ENCODE measurements at regions not wholly inside any gene's neighbourhood (a gene's known extent, or its start where the extent isn't known, plus 50 kb on each side); places are given as distances from the start of the nearest gene placed in this dataset.

DNA sequence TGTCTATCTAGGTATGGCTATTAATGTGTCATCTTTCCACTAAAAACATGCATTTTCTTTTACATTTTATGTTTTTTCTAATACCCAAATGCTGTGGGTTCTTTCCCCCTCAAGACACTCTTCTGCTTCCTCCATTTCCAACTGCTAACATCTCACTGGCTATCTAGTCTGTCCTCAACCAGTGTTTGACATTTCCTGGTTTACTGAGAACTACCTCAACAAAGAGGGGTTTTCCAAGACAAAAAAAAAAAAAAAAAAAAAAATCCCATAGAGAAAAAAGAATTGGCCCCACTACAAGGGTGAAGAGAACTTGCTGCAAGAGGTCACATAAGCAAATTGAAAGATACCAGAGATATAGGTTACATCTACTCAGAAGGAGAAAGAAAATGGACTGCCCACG is 359.7 kb downstream of the CRPPA start:
- DNase-seq (ENCODE audit: low spot score): no peak

DNA sequence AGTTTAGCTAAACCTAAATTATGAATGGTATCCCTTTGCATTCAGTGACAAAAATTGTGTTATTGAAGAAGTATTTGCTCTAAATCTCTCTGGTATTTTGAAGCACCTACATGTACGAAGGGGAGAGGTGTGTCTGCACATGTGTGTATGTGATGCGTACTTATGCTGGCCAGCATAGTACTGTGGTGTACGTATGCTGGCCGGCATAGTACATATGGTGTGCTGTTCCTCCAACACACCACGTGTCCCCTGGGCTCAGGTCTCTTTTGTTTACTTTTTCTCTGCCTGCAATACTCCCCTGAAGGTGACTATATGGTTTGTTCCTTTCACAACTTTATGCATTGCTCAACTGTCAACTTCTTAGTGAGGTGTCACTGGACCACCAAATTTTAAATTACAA is 360.3 kb downstream of the CRPPA start:
- DNase-seq (ENCODE audit: low spot score): no peak

DNA sequence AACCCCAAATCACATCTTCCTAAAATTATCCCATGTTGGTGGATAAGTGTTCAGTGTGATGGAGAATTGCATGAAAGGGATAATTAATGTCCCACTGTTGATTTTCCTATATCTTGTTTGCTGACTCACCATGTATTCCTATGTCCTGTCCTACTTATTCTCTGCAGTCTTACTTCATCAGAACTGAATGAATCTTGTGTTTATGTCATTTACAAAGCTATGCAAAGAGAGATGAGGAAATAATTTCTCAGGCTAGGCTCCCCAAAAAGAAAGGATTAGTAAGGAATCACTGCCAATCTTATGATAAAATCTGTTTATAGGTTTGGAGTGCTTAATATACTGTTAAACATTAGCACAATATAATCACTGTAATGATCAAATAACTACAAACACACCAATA is 360.8 kb downstream of the CRPPA start:
- DNase-seq (ENCODE audit: low spot score): no peak

DNA sequence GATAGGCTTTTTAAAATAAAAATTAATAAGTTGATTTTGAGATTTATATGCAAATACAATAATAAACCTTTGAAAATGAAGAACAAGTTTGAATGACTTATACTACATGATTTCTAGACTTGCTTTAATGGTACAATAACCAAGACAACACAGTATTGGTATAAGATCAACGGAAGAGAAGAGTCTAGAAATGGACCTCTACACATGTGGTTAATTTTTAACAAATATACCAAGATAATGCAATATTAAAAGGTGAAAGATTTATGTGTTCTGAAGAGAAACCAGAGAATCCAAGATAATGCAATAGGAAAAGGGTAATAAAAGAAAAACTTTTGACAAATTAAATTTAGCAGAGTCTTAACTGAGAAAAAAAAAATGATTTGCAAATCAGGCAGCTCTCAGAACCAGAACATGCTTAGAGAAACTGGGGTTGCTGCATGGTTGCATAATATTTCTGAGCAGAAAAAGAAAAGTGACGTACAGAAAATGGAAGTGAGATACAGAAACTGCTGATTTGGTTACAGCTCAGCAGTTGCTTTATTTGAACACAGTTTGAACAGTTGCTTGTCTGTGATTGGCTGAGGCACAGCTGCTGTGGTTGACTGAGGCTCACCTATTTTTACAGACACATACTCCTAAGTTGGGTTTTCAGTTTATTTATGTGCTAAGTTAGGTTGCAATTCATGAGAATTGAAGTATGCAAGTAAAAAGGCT is 365.9 kb downstream of the CRPPA start:
- no peak for DNase-seq (ENCODE audit: low spot score)

DNA sequence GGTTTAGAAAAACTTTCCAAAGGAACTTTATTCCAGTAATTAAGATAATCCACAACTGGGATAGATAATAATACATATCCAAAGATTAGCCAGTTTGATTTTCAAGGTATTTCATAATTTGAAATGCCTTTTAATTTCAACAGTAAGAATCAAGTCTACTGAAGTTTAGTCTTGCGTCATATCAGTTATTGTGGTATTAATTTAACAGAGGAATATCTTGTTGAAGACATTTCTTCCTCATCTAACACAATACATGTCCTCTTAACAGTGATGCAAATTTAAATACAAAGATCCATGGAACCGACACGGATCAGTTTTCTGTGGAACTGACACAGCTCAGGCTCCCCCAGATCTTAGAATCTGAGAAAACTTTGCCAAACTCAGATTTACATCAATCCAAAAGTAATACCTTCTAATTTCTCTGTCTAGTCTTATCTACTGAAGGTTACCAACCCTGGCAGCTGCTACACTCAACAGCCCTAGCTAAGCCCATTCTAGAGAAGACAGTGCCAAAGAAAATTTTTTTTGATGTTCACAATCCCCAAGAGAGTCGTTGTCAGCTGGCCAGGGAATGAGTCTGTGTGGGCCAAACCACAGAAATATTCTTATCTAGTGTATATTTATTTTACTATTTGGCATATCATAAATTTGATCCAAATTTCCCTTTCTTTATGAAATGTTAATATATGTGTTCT is 365.2 kb upstream of the MEOX2 start:
- DNase-seq (ENCODE audit: low spot score): no peak

DNA sequence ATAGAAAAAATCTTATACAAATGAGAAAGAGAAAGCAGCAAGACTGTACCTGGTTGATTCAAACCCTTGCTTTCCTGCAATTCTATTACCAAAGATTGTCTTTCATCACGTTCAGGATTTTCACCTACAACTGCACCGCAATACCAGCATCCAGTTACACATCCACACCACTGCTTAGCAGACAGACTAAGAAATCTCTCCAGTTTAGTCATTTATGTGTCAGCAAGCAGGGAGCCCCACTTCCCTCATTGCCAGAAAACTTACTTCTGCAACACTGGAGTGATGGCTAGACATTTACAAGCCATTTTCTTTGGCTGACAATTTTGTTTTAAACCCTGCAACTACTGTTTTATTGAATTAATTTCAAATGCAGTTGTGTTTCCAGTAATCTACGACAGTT is 359.6 kb upstream of the MEOX2 start:
- DNase-seq (ENCODE audit: low spot score): no peak

DNA sequence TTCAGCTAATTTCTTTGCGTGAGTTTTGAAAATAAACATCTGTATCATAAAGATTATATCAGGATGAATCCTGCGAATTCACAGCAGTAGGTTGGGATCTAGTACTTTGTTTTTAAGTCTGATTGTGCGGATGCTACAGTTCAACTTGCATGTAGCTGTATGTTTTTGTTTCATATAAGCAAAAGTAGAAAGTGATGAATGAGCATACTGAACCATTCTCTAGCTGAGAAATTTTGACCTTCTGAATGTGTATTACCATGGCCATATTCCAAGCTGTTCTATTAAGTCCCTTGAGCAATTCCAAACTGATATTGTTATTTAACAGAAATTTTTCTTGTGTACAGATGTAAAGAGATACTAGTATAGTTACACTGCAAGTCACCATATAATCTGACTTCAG is 358.8 kb upstream of the MEOX2 start:
- no peak for DNase-seq (ENCODE audit: low spot score)

DNA sequence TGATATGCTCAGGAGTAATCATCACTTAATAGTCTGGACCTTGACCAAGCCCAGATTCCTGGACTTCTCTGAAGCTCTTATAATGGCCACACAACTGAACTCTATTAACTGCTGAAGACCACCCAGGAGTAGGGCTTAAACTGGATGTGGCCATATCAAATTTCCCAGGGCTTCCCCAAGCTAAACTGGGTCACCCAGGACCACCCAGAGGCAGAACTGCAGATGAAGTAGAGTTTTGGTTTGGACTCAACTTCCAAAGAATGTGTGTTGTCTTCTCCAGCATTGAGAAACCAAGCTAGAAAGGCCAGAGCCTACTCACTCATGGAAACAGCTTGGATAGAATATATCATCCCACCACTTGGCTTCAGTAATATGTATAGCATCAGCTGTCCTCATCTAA is 358.2 kb upstream of the MEOX2 start:
- DNase-seq (ENCODE audit: low spot score): no peak

DNA sequence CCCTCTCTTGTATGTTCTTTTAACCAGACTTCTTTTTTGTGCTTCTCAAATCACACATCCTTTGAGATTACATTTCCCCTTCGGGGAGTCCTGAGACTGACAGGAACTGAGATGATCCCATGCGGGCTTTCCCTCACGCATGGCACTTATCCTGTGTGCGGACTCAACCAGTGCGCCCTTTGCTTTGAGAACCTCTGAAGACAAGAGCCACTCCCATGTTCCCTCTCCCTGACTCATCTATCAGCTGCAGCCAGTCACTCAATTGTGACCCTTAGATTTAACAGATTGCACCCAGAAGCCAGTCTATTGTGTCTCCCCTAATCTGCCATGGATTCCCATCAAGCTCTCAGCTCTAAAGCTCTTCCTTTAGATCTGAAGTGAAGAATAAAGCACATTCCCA is 353.9 kb upstream of the MEOX2 start:
- DNase-seq (ENCODE audit: low spot score): no peak

DNA sequence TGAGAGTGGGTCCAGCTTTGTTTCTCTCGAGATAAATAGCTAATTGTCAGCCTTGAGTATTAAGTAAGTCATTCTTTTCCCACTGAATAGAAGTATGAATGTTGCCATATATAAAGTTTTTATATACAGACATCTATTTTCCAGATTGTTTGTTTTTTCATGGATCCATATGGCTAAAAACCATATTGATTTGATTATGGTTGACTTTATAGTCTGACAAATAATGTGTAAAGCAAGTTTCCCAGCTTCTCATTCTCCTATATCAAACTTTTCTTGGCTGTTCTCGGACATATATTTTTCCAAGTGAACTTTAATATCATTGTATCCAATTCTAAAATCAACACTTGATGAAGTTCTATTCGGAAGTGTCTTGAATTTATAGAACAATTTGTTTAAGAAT is 352.4 kb upstream of the MEOX2 start:
- no peak for DNase-seq (ENCODE audit: low spot score)

DNA sequence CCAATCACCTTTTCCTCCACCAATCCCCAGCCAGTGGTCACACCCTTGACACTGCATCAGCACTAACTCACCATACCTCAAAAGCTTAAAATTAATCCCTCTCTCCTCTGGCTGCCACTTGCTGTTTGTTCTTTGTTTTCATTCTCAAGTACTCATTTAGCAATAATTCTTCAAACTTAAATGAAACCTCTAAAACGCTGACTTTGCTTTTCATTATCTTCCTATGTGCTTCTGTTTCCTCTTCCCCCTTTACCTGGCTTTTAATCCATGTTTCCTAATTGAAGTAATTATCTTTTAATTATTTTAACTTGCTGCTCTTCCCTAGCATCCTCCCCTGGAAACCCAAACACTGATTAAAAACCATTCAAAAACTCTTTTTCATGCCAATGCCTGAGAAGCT is 348.9 kb upstream of the MEOX2 start:
- no peak for DNase-seq (ENCODE audit: low spot score)

DNA sequence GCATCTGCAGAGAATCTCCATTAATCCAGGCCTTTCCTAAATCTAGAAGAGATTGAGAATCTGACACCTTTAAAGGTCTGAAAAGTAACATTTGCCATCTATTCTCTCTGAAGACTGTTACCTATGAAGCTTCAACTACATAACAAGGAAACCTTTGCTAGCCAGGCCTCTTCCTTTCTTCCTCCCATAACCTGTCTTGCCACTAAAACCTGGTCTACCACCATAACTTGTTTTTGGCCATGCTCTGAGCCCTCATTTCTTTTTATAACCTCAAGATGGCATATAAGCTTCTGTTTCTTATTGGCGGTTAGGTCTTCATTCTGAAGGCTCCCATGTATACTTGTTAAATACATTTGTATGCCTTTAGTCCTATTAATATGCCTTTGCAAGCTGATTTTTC is 348.4 kb upstream of the MEOX2 start:
- no peak for DNase-seq (ENCODE audit: low spot score)

DNA sequence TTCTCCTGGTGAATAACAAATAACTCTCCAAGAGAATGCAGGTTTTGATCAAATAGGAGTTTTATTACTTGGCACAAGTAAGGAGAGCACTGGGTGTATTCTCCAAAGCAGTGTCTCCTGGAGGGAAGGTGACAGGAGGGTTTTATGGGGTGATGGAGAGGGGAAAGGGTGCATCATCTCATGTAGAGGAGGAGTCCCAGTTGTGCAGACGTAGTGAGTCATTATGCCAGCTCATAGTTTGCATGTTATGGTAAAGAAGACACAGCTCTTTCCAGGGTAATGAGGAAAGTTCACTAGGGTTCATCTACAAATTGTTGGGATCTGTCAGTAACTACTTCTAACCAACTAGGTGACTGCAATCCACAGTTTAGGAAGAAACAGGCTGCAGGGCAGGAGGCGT is 347.9 kb upstream of the MEOX2 start:
- DNase-seq (ENCODE audit: low spot score): no peak

DNA sequence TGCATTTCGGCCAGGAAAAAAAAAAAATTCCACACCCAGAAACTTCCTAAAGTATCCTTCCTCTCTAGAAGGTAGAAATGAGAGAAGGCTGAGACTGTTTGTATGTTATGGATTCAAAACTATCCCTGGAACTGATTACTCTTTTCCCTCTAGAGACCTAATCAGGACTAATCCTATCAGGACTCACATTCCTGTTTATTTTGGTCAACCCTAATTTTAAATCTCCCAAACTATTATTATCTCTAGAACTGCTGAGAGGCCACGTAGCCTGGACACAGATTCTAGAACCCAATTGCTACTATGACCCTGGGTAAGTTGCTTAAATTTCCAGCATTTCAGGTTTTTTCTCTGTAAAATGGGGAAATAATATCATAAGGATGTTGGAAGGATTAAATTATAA is 346.8 kb upstream of the MEOX2 start:
- no peak for DNase-seq (ENCODE audit: low spot score)

DNA sequence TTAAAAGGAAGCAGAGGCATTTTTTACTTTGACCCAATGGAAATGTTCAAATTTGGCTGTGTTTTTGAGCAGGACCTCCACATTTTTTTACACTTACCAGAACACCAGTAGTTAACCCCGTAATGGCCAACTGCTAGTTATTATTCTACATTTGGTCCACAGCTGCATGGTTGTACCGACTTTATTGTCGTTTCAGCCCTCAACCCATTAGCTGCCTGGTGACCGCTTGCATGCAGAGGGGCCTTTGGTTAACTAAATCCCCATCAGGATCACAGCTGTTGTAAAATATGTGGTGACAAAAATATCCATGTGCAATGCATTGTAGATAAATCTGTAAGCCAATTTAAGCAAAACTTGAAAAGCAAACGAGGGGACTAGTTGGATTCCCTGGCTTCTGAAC is 342.2 kb upstream of the MEOX2 start:
- DNase-seq (ENCODE audit: low spot score): no peak

DNA sequence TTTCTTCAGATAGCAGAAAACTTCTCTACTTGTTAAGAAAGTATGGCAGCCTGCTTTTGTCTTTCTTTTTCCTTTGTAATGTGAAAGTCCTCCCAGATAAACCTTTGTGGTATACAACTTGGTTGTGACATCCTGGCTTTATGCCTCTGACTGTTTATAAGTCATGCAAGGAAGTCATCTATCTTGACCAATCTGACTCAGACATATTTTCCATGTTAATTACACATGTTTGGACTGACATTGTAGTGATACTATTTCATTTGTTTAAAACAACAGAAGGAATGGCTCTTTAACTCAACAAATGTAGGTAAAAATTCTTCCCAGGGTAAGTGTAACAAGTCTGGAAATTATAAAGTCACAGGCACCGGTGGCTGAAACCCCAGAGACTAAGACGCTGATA is 341.6 kb upstream of the MEOX2 start:
- no peak for DNase-seq (ENCODE audit: low spot score)

DNA sequence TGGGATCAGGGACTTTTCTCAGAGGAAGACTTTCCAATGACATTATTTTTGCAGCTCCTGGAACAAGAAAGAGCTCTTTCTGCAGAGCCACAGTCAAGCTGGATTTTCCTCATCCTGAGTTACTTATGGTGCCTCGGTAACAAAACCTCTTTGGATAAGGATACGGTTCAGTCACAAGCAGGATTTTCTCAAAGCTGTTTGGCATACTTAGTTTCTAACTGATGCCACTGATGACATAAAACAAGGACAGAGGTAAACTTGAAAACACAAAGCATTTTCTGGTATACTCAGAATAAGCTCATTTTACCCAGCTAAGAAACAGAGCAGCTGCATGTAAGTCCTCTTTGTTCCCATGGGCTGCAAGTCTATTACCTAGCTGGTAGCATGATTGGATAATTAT is 340.9 kb upstream of the MEOX2 start:
- no peak for DNase-seq (ENCODE audit: low spot score)

DNA sequence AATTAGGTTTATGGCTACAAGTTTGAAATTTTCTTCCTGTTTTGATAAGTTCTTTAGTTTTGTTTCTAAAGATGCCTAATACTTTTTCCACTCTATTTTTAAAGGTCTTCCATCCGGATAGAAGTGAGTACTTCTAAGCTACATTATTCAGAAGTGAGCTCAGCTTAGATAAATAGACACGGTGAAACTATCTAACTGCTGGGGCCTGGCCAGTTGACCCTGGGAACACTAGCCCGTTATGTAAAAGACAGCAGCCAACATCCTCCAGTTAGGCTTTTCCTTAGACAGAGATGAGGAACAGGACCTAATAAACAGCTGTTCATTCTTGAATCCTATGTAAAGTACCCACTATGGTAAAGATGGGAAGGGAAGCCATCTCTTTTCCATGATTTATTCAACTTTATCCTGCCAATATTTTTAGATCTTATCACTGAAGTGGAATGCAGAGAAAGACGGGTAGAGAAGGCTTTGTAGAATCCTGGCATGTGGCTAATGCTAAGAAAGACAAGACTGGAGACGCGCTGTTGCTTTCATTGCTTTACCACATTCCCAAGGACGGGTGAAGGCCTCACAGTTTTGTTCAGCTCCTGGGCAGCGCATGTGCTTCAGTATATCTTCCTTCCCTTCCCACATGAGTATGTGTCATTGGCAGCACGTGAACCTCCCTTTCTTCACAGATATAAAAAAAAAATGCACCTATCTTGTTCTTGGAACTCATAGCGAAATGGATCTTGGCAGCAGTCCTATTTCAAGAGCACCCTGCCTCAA is 340.0 kb upstream of the MEOX2 start:
- DNase-seq (ENCODE audit: low spot score): no peak

DNA sequence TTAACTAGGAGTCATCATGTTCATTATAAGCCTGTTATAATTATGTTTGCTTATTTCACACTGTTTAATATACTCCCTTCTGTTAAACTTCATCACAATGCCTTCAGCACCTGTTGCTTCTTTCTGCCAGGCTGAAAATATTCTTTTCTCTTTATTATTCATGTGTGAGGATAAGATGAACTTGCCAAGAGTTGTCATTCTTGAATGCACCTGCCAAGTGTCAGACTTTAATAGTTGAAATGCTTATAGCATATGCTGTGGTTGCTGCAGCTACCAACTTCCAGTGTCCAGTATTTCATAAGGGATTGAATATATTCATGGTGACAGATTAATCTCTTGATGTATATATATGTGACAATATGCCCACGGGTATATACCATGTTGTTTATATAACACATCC is 339.2 kb upstream of the MEOX2 start:
- no peak for DNase-seq (ENCODE audit: low spot score)

DNA sequence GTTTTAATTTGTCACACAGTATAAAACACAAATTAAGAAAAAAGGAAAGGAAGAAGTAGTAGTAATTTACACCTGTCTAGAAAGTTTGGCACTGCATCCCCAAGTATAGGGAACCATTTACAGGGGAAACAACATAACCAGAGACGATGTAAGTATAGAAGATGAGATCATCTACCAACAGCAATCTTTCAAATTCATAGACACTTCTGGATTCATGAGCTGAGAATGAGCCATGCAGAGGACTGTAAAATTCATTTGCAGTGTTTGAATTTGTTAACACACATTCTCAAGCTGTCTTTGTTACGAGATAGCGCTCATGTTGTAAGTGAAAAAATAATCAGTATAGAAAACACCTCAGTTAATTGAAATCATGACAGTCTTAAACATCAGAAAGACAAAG is 337.0 kb upstream of the MEOX2 start:
- DNase-seq (ENCODE audit: low spot score): no peak

DNA sequence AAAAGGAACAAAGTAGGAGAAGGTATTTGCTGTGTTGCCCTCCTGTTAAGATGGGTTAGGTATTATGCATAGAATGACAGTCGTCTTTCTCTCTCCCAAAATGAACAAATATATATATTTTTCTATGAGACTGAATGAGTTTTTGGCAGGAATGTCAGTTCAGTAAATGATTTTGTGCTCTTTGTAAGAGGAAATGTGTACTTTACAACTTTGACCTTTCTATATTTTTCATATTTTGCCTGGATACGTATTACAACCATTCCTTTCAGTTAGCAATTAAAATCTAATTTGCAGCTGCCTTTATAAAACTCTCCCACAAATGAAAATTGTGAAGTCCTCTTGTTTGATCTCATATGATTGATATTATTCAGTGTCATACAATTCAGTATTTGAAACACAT is 336.6 kb upstream of the MEOX2 start:
- no peak for DNase-seq (ENCODE audit: low spot score)

DNA sequence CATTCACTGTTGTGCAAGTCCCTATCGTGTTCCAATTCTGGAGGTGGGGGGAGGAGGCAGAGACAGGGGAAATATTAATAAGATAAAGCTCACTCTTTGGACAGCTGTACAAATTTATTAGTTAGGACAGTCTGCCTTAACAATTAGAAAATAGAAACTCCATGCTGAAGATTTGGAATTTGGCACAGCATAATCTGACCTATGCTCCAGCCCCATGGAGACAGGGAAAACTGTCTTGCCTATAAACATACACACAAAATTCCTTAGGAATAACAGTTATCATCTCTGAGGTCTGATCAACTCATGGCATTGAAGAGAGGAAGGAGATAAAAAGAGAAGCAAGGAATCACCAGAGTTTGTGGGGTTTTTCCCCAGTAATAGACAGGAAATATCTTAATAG is 335.4 kb upstream of the MEOX2 start:
- no peak for DNase-seq (ENCODE audit: low spot score)

DNA sequence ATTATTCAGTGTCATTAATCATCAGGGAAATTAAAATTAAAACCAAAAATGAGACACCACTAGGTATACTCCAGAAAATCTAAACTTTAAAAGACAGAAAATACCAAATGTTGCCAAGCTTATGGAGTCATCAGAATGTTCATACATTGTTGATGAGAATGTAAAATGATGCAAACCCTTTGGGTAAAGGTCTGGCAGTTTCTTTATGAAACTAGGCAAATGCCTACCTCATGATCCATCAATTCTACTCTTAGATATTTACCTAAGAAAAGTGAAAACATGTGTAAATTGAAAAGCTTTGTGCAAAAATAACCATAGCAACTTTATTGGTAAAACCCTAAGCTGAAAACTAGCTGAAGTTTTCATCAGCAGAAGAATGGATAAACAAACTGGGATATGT is 329.5 kb upstream of the MEOX2 start:
- DNase-seq (ENCODE audit: low spot score): no peak
